Endothelial cell of umbilical vein (primary cell): ENCODE measurements at regions not wholly inside any gene's neighbourhood (a gene's known extent, or its start where the extent isn't known, plus 50 kb on each side); places are given as distances from the start of the nearest gene placed in this dataset.

Source experiments
- BruUV-seq: library from RNA; stranded (reverse); fragments of 400-500 nt; replicated peaks from 2 replicates; lab custom pipeline; 2021; lab: Mats Ljungman, UMichigan
- CTCF ChIA-PET: fragments of 300-600, 350-600 bp; sonication (Branson Sonifier 250); formaldehyde crosslinking; loops from one replicate; lab custom pipeline; 2021; ENCODE audit warnings: antibody characterized with exemption, inconsistent platforms; lab: Charles Lee
- POLR2A ChIA-PET: fragments of 300-600, 350-600 bp; sonication (Branson Sonifier 250); formaldehyde crosslinking; loops from one replicate; lab custom pipeline; 2021; ENCODE audit warnings: antibody characterized with exemption, inconsistent platforms; lab: Charles Lee
- DNase-seq: peaks from one replicate; pipeline ENCODE4 v3.0.0-alpha.2; 2011; ENCODE audit warnings: low read depth, low spot score
- FAIRE-seq: peaks from 2 replicates; lab custom pipeline; 2011; peaks lifted over from hg19 to GRCh38; lab: Jason Lieb, UNC
- H2AFZ ChIP-seq: 2 replicates; pipeline ENCODE4 v1.6.0; 2012; ENCODE audit warnings: low read depth, low read length, control low read depth, inconsistent platforms
- H3K27ac ChIP-seq: 2 replicates; pipeline ENCODE4 v1.5.1; 2011; ENCODE audit warnings: low read depth, mild to moderate bottlenecking, control low read depth, low read length, moderate library complexity; ENCODE audit not compliant: insufficient read depth
- H3K27me3 ChIP-seq, 2 experiments: 2 replicates each; pipeline versions ENCODE4 v1.6.0 to v1.6.1; 2011; ENCODE audit warnings: low read length in 2 of 2, mixed read lengths in 1 of 2; ENCODE audit not compliant: control insufficient read depth in 2 of 2, insufficient read depth in 2 of 2
- H3K36me3 ChIP-seq, 2 experiments: 2 replicates in 1 of 2; 3 replicates in 1 of 2; pipeline ENCODE4 v1.5.1; 2011; ENCODE audit warnings: low read length in 2 of 2, mild to moderate bottlenecking in 1 of 2, moderate library complexity in 1 of 2; ENCODE audit not compliant: control insufficient read depth in 2 of 2, insufficient read depth in 2 of 2; ENCODE audit errors: extremely low read depth in 1 of 2
- H3K4me1 ChIP-seq: 3 replicates; pipeline ENCODE4 v1.5.1; 2011; ENCODE audit warnings: mild to moderate bottlenecking, low read length; ENCODE audit not compliant: control insufficient read depth, insufficient read depth; ENCODE audit errors: extremely low read depth
- H3K4me2 ChIP-seq: 2 replicates; pipeline ENCODE4 v1.6.1; 2011; ENCODE audit warnings: low read length, control low read depth, mixed read lengths; ENCODE audit not compliant: insufficient read depth
- H3K4me3 ChIP-seq, 3 experiments: fragments of 200-600 bp in 1 of 3; sonication (generic), shearing (Covaris generic) in 1 of 3; replicated peaks in 1 of 3; 2 replicates each; pipeline ENCODE4 v1.5.1; 2011 to 2016; ENCODE audit warnings: control low read depth in 3 of 3, low read length in 3 of 3, mild to moderate bottlenecking in 2 of 3, inconsistent platforms in 1 of 3, low read depth in 1 of 3, moderate library complexity in 1 of 3; ENCODE audit not compliant: insufficient read depth in 1 of 3
- H3K79me2 ChIP-seq: 2 replicates; pipeline ENCODE4 v1.6.0; 2012; ENCODE audit warnings: low read length, inconsistent platforms; ENCODE audit not compliant: control insufficient read depth, insufficient read depth
- H3K9ac ChIP-seq: replicated peaks from 2 replicates; pipeline ENCODE3; 2011; ENCODE audit warnings: low read length, control low read depth; ENCODE audit not compliant: insufficient read depth; ENCODE audit errors: extremely low read depth
- H3K9me1 ChIP-seq: replicated peaks from 3 replicates; pipeline ENCODE4 v1.6.0; 2011; ENCODE audit warnings: mild to moderate bottlenecking, low read length; ENCODE audit not compliant: control insufficient read depth, insufficient read depth; ENCODE audit errors: extremely low read depth
- H3K9me3 ChIP-seq: replicated peaks from 2 replicates; pipeline ENCODE4 v1.5.1; 2012; ENCODE audit warnings: low read length, inconsistent platforms; ENCODE audit not compliant: control insufficient read depth, insufficient read depth
- H4K20me1 ChIP-seq: replicated peaks from 2 replicates; pipeline ENCODE3; 2011; ENCODE audit warnings: mild to moderate bottlenecking, low read length; ENCODE audit not compliant: control insufficient read depth, insufficient read depth; ENCODE audit errors: extremely low read depth
- EZH2 ChIP-seq: IDR thresholded peaks from 2 replicates; pipeline ENCODE4 v1.6.1; 2012; ENCODE audit warnings: borderline replicate concordance, low read depth, mild to moderate bottlenecking, moderate library complexity, low read length, inconsistent platforms; ENCODE audit not compliant: severe bottlenecking
- FOS ChIP-seq: IDR thresholded peaks from 2 replicates; pipeline ENCODE4 v1.6.1; 2011; ENCODE audit warnings: mild to moderate bottlenecking, low read length, moderate library complexity, borderline replicate concordance; ENCODE audit not compliant: insufficient read depth
- GATA2 ChIP-seq: IDR thresholded peaks from 2 replicates; pipeline ENCODE4 v1.7.0; 2011; ENCODE audit warnings: low read depth, mild to moderate bottlenecking, moderate library complexity, mixed read lengths, low read length; ENCODE audit not compliant: insufficient read length, insufficient read depth
- JUN ChIP-seq: IDR thresholded peaks from 2 replicates; pipeline ENCODE4 v1.6.1; 2011; ENCODE audit warnings: borderline replicate concordance, low read depth; ENCODE audit not compliant: insufficient read length, insufficient read depth
- MYC ChIP-seq: IDR thresholded peaks from one replicate; pipeline ENCODE4 v1.6.1; 2011; ENCODE audit warnings: mild to moderate bottlenecking, low read depth, low read length
- POLR2A ChIP-seq: IDR thresholded peaks from 2 replicates; pipeline ENCODE4 v1.6.1; 2012; ENCODE audit warnings: low read depth, mild to moderate bottlenecking, control low read depth, low read length
- dilution Hi-C: fragments of 300-500 bp; cut with MboI; formaldehyde crosslinking; loops from one replicate; pipeline ENCODE4 v1.15.0; 2019; ENCODE audit warnings: low sequenced_read_pairs; ENCODE audit not compliant: extremely low pct_ligation_motif_present
- intact Hi-C: fragments of 100-400 bp; cut with micrococcal nuclease; formaldehyde crosslinking; loops from one replicate; pipeline ENCODE4 v1.10.0; 2022
- TF ChIP-seq, protein P1 (sequence below), 2 donors: IDR thresholded peaks; 1 replicate in 1 of 2; 2 replicates in 1 of 2; pipeline ENCODE4 v1.5.1; 2011; ENCODE audit warnings: low read length in 2 of 2, mild to moderate bottlenecking in 2 of 2, moderate library complexity in 2 of 2, control low read depth in 1 of 2, inconsistent platforms in 1 of 2, low read depth in 1 of 2; ENCODE audit not compliant: insufficient read depth in 1 of 2; ENCODE audit errors: extremely low read depth in 1 of 2
- TF ChIP-seq, protein P2 (sequence below): IDR thresholded peaks from 2 replicates; pipeline ENCODE4 v1.6.1; 2011; ENCODE audit not compliant: insufficient read depth, insufficient read length

DNA sequence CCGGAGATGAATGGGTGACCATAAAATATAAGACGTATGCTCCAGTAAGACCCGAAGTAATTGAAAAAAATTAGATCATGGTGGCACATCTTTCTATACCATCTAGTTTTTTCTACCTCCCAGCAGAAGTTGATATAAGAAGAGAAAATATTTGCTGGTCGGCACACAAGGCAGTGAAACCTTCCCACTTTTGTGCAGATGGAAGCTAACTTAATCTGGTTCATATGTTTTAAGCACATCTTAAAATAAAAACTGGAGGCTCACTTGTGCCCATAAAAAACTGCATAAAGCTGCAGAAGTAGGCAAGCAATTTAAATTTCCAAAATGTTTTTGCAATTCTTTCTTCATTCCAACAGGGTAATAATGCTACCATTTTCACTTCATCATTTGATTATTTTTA, 449.2 kb downstream of the CNTN3 start:
- Histone ChIP-seq H3K36me3 (no peaks in the 10 kb centered on the region), H4K20me1 (no peaks in the 10 kb centered on the region), H3K9me3 (peaks cover 2% of the 10 kb centered on the region), H3K27me3 (no peaks in the 10 kb centered on the region), H3K79me2 (no peaks in the 10 kb centered on the region), H3K4me3 (no peak overlapping the region), H3K4me1 (no peaks in the 10 kb centered on the region), H3K27ac (no peak overlapping the region), H3K9me1 (no peaks in the 10 kb centered on the region), H2AFZ (no peak overlapping the region), H3K9ac (no peak overlapping the region), H3K4me2 (no peak overlapping the region)
- no TSS peak for BruUV-seq
- ChIA-PET POLR2A (no interaction called here), CTCF (no interaction called here)
- no peak for FAIRE-seq
- TF ChIP-seq POLR2A = no peak
- TF ChIP-seq JUN = no peak
- no peak for TF ChIP-seq EZH2
- no peak for TF ChIP-seq MYC
- no peak for TF ChIP-seq GATA2
- no peak for TF ChIP-seq FOS
- TF ChIP-seq, protein P1, sequence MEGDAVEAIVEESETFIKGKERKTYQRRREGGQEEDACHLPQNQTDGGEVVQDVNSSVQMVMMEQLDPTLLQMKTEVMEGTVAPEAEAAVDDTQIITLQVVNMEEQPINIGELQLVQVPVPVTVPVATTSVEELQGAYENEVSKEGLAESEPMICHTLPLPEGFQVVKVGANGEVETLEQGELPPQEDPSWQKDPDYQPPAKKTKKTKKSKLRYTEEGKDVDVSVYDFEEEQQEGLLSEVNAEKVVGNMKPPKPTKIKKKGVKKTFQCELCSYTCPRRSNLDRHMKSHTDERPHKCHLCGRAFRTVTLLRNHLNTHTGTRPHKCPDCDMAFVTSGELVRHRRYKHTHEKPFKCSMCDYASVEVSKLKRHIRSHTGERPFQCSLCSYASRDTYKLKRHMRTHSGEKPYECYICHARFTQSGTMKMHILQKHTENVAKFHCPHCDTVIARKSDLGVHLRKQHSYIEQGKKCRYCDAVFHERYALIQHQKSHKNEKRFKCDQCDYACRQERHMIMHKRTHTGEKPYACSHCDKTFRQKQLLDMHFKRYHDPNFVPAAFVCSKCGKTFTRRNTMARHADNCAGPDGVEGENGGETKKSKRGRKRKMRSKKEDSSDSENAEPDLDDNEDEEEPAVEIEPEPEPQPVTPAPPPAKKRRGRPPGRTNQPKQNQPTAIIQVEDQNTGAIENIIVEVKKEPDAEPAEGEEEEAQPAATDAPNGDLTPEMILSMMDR (IDR thresholded peaks at IDR 0.05; ENCODE audit: extremely low read depth in 1 of 2, insufficient read depth in 1 of 2, low read depth in 1 of 2, low read length in 2 of 2) = no peak
- TF ChIP-seq, protein P2, sequence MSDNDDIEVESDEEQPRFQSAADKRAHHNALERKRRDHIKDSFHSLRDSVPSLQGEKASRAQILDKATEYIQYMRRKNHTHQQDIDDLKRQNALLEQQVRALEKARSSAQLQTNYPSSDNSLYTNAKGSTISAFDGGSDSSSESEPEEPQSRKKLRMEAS = no peak
- intact Hi-C loops = no loop called here
- dilution Hi-C loops = no loop called here
- DNase-seq = no peak
